ENCODE measurements at regions not wholly inside any gene's neighbourhood (a gene's known extent, or its start where the extent isn't known, plus 50 kb on each side); places are given as distances from the start of the nearest gene placed in this dataset.

GRCh38 chrX:132539611-132540010 lies 50.8 kb upstream of the MBNL3 start:
- H3K27me3 Mint-ChIP-seq (ENCODE audit: low read depth), result no peaks in the 10 kb centered on the region
- H3K4me3 Mint-ChIP-seq, result no peak overlapping the region
- H3K4me1 Mint-ChIP-seq, result no peaks in the 10 kb centered on the region
- no peaks in the 10 kb centered on the region for H3K36me3 Mint-ChIP-seq
- no peak for TF ChIP-seq CTCF (IDR thresholded peaks at IDR 0.05; ENCODE audit: unreplicated experiment)
- DNase-seq (ENCODE audit: low spot score in 2 of 2, unreplicated experiment in 2 of 2), result no peak
- H3K9me3 Mint-ChIP-seq, result peaks cover 7% of the 10 kb centered on the region
- no peak overlapping the region for H3K27ac Mint-ChIP-seq

Measured in mesothelial cell of epicardium (in vitro differentiated cells).